ENCODE measurements at regions not wholly inside any gene's neighbourhood (a gene's known extent, or its start where the extent isn't known, plus 50 kb on each side); places are given as distances from the start of the nearest gene placed in this dataset.
"Not testable (repeated sequence)": the region's sequence is repeated elsewhere in the genome, so short reads cannot be mapped to it uniquely, and the experiment has no call there.

DNA sequence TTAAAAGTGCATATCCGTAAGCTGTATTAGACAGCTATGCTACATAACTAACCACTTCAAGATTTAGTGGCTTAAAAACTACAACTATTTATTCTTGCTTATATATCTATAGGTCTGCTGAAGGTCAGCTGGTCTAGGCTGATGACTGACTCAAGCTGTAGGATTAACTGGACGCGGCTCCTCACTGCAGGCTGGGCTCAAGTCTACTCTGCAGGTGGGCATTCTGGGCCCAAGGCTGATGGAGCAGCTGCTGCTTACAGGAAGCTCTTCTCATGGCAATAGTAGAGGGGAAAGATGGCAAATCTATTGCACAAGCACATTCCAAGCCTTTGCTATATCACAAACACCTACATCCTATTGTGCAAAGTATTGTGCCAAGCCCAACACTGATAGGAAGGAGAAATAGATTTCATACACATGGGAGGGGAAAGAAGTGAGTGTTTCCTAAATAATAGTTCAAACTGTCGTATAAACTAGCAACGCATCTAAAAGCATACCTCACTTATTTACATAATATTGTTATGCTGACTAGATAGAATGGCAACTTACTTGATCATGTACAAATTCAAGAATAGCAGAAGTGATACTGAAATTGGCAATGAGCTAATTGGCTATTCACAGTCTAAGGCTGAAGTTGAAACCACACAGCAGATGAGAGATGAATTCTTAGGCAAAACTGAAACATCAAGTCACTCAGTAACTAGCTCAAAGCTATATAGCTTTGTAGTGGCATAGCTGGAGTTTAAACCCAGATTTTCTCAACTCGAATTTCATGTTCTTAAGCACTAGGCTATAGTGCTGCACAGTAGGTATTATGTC is 263.8 kb downstream of the NKX6-1 start:
- H3K9me3 ChIP-seq (ENCODE audit: control insufficient read depth in 2 of 2, low read length in 2 of 2) = no peaks in the 10 kb centered on the region
- H3K4me1 ChIP-seq (ENCODE audit: control insufficient read depth in 2 of 2, insufficient read depth in 2 of 2, low read length in 2 of 2) = no peaks in the 10 kb centered on the region
- H3K9ac ChIP-seq (ENCODE audit: low read depth in 1 of 2, low read length in 2 of 2) = no peak overlapping the region
- no peaks in the 10 kb centered on the region for H3K36me3 ChIP-seq (ENCODE audit: control insufficient read depth in 2 of 2, insufficient read depth in 2 of 2, low read length in 2 of 2)
- H3K27ac ChIP-seq (ENCODE audit: low read depth in 2 of 2, low read length in 2 of 2) = no peak overlapping the region
- H3K27me3 ChIP-seq (ENCODE audit: control insufficient read depth in 2 of 2, insufficient read depth in 2 of 2, low read length in 2 of 2) = no peaks in the 10 kb centered on the region
- H3K4me3 ChIP-seq (ENCODE audit: low read length in 2 of 2) = no peak overlapping the region

DNA sequence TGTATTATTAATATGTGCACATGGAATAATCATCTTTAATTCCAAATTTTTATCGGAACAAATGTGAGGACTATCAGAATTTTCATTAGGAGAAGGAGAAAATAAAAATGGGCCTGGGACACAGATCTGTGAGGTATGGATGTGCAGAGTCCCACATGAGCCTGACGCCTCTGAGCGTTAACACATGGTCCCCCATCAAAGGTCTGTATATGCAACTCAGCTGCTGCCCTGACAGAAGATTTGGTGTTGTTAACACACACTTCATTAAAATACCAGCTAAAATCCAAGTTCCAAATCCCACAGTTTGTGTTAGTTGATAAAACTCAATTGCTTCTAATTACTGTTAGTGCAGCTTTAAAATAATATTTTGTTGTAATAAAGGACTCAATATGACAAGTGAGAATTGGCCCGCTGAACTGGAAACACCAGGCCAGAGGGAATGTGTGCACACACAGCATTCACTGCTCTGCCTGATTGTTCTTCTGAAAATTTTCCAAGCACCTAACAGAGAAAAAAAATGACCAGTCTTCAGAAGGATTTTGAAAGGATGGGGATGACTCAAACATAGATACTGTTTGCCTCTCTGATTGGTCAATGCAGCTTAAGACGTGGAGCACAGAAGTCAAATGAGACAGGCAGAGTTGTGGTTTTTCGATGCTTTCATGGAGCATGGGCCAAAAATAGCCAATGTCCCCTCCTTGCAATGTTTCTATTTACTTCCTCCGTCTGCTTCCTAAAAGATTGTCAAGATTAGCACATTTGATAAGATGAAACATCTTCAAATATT is 266.6 kb downstream of the NKX6-1 start:
- Histone ChIP-seq H3K9me3 (ENCODE audit: control insufficient read depth in 2 of 2, low read length in 2 of 2) (no peaks in the 10 kb centered on the region), H3K4me3 (ENCODE audit: low read length in 2 of 2) (no peak overlapping the region), H3K27ac (ENCODE audit: low read depth in 2 of 2, low read length in 2 of 2) (no peak overlapping the region), H3K27me3 (ENCODE audit: control insufficient read depth in 2 of 2, insufficient read depth in 2 of 2, low read length in 2 of 2) (no peaks in the 10 kb centered on the region), H3K9ac (ENCODE audit: low read depth in 1 of 2, low read length in 2 of 2) (no peak overlapping the region), H3K36me3 (ENCODE audit: control insufficient read depth in 2 of 2, insufficient read depth in 2 of 2, low read length in 2 of 2) (no peaks in the 10 kb centered on the region), H3K4me1 (ENCODE audit: control insufficient read depth in 2 of 2, insufficient read depth in 2 of 2, low read length in 2 of 2) (no peaks in the 10 kb centered on the region)

DNA sequence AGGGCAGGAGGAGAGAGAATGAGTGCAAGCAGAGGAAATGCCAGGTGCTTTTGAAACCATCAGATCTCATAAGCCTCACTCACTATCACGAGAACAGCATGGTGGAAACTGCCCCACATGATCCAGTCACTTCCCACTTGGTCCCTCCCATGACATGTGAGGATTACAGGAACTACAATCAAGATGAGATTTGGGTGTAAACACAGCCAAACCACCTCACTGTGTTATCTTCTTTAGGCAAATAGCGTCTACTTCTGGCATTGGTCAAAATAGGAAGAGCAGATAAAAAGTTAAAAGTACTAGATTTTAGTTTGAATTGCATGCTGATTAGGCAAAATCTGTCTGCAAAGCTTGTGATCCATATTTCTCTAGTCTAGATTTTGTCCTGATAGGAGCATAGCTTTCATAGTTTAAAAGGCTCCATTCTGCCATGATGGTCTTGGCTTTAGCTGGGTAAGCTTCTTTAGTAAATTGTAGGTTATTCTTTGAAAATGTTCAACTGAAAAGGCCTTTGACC is 267.5 kb downstream of the NKX6-1 start:
- no peak overlapping the region for H3K4me3 ChIP-seq (ENCODE audit: low read length in 2 of 2)
- H3K9me3 ChIP-seq (ENCODE audit: control insufficient read depth in 2 of 2, low read length in 2 of 2) = no peaks in the 10 kb centered on the region
- H3K36me3 ChIP-seq (ENCODE audit: control insufficient read depth in 2 of 2, insufficient read depth in 2 of 2, low read length in 2 of 2) = no peaks in the 10 kb centered on the region
- H3K9ac ChIP-seq (ENCODE audit: low read depth in 1 of 2, low read length in 2 of 2) = no peak overlapping the region
- H3K27ac ChIP-seq (ENCODE audit: low read depth in 2 of 2, low read length in 2 of 2) = no peak overlapping the region
- H3K4me1 ChIP-seq (ENCODE audit: control insufficient read depth in 2 of 2, insufficient read depth in 2 of 2, low read length in 2 of 2) = no peaks in the 10 kb centered on the region
- H3K27me3 ChIP-seq (ENCODE audit: control insufficient read depth in 2 of 2, insufficient read depth in 2 of 2, low read length in 2 of 2) = no peaks in the 10 kb centered on the region

DNA sequence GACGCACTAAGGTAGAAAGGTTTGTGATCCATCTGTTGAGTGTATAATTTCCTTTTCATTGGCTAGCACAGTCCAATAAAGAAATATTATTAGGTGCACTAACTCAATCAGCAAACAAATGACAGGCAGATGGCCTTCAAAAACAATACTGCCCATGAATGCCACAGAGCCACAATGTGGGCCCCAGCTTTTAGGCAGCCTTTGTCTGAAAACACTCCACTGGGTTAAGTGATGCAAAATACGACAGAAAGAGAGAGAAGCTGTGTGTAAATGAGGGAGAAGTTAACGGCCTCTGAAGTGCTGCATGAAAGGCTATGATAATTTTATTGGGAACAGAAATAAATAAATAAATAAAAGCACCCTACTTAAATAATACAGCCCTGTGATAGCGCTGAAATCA is 274.6 kb downstream of the NKX6-1 start:
- Histone ChIP-seq H3K9ac (ENCODE audit: low read depth in 1 of 2, low read length in 2 of 2) (no peak overlapping the region), H3K27ac (ENCODE audit: low read depth in 2 of 2, low read length in 2 of 2) (no peak overlapping the region)

DNA sequence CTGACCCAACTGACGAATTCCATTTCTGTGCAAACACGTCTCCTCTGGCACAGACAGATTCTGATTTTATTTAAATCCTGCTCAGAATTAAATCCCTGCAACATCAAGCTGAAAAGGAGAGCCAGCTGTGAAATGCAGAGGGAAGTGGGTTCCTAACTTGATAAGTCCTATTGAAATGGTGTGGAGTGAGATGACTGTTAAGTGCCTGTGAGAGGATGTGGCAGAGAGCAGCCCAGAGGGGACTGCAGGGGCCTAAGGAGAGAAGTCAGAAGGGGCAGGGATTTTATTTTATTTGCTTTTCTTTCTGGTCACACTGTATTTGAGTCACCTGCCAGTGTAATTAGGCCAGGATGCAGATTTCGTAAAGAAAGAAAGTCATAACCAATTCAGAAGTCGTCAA is 277.4 kb downstream of the NKX6-1 start:
- no peaks in the 10 kb centered on the region for H3K9me3 ChIP-seq (ENCODE audit: control insufficient read depth in 2 of 2, low read length in 2 of 2)
- H3K27ac ChIP-seq (ENCODE audit: low read depth in 2 of 2, low read length in 2 of 2) = no peak overlapping the region
- no peak overlapping the region for H3K9ac ChIP-seq (ENCODE audit: low read depth in 1 of 2, low read length in 2 of 2)
- H3K36me3 ChIP-seq (ENCODE audit: control insufficient read depth in 2 of 2, insufficient read depth in 2 of 2, low read length in 2 of 2) = no peaks in the 10 kb centered on the region
- no peak overlapping the region for H3K4me3 ChIP-seq (ENCODE audit: low read length in 2 of 2)
- no peaks in the 10 kb centered on the region for H3K4me1 ChIP-seq (ENCODE audit: control insufficient read depth in 2 of 2, insufficient read depth in 2 of 2, low read length in 2 of 2)
- H3K27me3 ChIP-seq (ENCODE audit: control insufficient read depth in 2 of 2, insufficient read depth in 2 of 2, low read length in 2 of 2) = no peaks in the 10 kb centered on the region

More for the DNA sequence above, 274.6 kb downstream of the NKX6-1 start:
- no peaks in the 10 kb centered on the region for H3K9me3 ChIP-seq (ENCODE audit: control insufficient read depth in 2 of 2, low read length in 2 of 2)
- H3K4me3 ChIP-seq (ENCODE audit: low read length in 2 of 2) = no peak overlapping the region
- H3K4me1 ChIP-seq (ENCODE audit: control insufficient read depth in 2 of 2, insufficient read depth in 2 of 2, low read length in 2 of 2) = no peaks in the 10 kb centered on the region
- no peaks in the 10 kb centered on the region for H3K27me3 ChIP-seq (ENCODE audit: control insufficient read depth in 2 of 2, insufficient read depth in 2 of 2, low read length in 2 of 2)
- no peaks in the 10 kb centered on the region for H3K36me3 ChIP-seq (ENCODE audit: control insufficient read depth in 2 of 2, insufficient read depth in 2 of 2, low read length in 2 of 2)

DNA sequence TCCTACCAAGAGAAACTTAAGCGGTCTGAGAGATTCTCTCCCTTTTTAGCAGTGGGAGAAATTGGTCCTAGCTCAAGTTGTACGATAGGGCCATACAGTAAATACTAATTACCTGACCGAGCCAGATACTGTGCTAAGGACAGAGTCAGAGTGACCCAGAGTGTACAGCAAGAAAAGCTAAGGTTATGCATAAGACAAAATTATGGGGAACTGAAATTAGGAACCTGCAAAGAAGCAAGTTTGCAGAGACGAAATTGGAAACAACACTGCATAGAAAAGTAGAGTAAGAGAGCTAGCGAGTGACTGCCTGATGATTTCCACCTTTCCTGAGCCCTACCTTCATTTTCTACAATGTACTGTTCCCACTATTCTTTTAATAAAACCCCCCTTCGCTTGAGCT is 278.1 kb downstream of the NKX6-1 start:
- no peak overlapping the region for H3K4me3 ChIP-seq (ENCODE audit: low read length in 2 of 2)
- no peaks in the 10 kb centered on the region for H3K36me3 ChIP-seq (ENCODE audit: control insufficient read depth in 2 of 2, insufficient read depth in 2 of 2, low read length in 2 of 2)
- H3K4me1 ChIP-seq (ENCODE audit: control insufficient read depth in 2 of 2, insufficient read depth in 2 of 2, low read length in 2 of 2) = no peaks in the 10 kb centered on the region
- no peak overlapping the region for H3K27ac ChIP-seq (ENCODE audit: low read depth in 2 of 2, low read length in 2 of 2)
- no peaks in the 10 kb centered on the region for H3K9me3 ChIP-seq (ENCODE audit: control insufficient read depth in 2 of 2, low read length in 2 of 2)
- no peaks in the 10 kb centered on the region for H3K27me3 ChIP-seq (ENCODE audit: control insufficient read depth in 2 of 2, insufficient read depth in 2 of 2, low read length in 2 of 2)
- H3K9ac ChIP-seq (ENCODE audit: low read depth in 1 of 2, low read length in 2 of 2) = no peak overlapping the region

DNA sequence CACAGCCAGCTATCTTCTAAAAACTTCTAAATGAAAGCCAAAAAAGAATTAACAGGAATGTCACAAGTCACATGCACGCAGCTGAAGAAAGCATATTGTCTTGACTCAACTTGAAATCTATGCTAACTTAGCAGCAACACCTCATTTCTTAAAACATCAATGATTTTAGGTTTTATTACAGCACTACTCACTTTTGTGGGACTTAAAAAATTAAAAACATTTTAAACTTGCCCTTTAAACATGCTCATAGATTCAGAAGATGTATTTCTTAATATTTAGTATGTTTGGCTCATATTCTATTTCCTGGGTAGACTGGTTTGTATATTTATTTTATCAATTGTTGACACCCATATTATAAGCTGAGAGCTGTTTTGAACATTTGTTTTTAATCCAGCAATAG is 279.4 kb downstream of the NKX6-1 start:
- H3K4me1 ChIP-seq (ENCODE audit: control insufficient read depth in 2 of 2, insufficient read depth in 2 of 2, low read length in 2 of 2) = no peaks in the 10 kb centered on the region
- no peaks in the 10 kb centered on the region for H3K9me3 ChIP-seq (ENCODE audit: control insufficient read depth in 2 of 2, low read length in 2 of 2)
- H3K9ac ChIP-seq (ENCODE audit: low read depth in 1 of 2, low read length in 2 of 2) = no peak overlapping the region
- H3K4me3 ChIP-seq (ENCODE audit: low read length in 2 of 2) = no peak overlapping the region
- no peaks in the 10 kb centered on the region for H3K36me3 ChIP-seq (ENCODE audit: control insufficient read depth in 2 of 2, insufficient read depth in 2 of 2, low read length in 2 of 2)
- no peak overlapping the region for H3K27ac ChIP-seq (ENCODE audit: low read depth in 2 of 2, low read length in 2 of 2)
- no peaks in the 10 kb centered on the region for H3K27me3 ChIP-seq (ENCODE audit: control insufficient read depth in 2 of 2, insufficient read depth in 2 of 2, low read length in 2 of 2)

DNA sequence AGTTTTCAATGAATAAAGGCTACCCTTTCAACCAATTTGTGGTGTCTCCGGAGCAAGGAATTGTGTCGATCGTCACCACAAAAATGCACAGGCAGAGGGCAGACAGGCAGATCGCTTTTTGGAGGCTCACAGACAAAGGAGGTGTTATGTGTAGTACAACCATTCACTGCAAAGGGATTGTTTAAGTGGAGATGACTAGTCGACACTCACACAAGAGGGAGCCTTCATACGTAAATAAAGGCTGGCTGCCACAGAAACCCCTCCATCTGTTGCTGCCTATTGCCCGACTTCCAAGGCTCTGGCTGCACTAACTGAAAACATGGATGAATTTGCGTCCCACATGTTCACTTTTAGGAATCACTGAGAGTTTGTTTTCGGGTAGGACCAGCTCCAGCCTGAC is 281.1 kb downstream of the NKX6-1 start:
- Histone ChIP-seq H3K4me3 (ENCODE audit: low read length in 2 of 2) (no peak overlapping the region), H3K27ac (ENCODE audit: low read depth in 2 of 2, low read length in 2 of 2) (no peak overlapping the region), H3K36me3 (ENCODE audit: control insufficient read depth in 2 of 2, insufficient read depth in 2 of 2, low read length in 2 of 2) (no peaks in the 10 kb centered on the region), H3K9ac (ENCODE audit: low read depth in 1 of 2, low read length in 2 of 2) (no peak overlapping the region), H3K9me3 (ENCODE audit: control insufficient read depth in 2 of 2, low read length in 2 of 2) (no peaks in the 10 kb centered on the region), H3K4me1 (ENCODE audit: control insufficient read depth in 2 of 2, insufficient read depth in 2 of 2, low read length in 2 of 2) (no peaks in the 10 kb centered on the region), H3K27me3 (ENCODE audit: control insufficient read depth in 2 of 2, insufficient read depth in 2 of 2, low read length in 2 of 2) (no peaks in the 10 kb centered on the region)

DNA sequence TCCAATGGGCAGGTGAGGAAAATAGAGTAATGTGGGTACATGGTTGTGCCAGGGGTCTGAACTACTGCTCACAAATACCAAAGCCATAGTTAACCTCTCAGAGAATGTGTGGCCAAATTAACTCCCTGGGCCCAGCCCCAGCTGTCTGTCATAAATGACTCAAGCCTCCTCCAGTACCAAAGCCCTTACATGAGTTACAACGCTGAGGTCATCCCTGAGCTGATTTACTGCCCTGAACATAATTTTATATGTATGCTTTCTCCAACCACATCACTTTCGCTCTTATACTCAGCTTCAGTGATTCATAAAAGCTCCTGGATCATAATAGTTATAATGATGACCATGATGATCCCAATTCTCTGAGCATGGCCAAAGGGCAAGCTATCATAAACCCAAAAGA is 283.9 kb downstream of the NKX6-1 start:
- H3K9me3 ChIP-seq (ENCODE audit: control insufficient read depth in 2 of 2, low read length in 2 of 2) = no peaks in the 10 kb centered on the region
- no peaks in the 10 kb centered on the region for H3K27me3 ChIP-seq (ENCODE audit: control insufficient read depth in 2 of 2, insufficient read depth in 2 of 2, low read length in 2 of 2)
- no peak overlapping the region for H3K9ac ChIP-seq (ENCODE audit: low read depth in 1 of 2, low read length in 2 of 2)
- no peak overlapping the region for H3K4me3 ChIP-seq (ENCODE audit: low read length in 2 of 2)
- H3K27ac ChIP-seq (ENCODE audit: low read depth in 2 of 2, low read length in 2 of 2) = no peak overlapping the region
- H3K4me1 ChIP-seq (ENCODE audit: control insufficient read depth in 2 of 2, insufficient read depth in 2 of 2, low read length in 2 of 2) = no peaks in the 10 kb centered on the region
- no peaks in the 10 kb centered on the region for H3K36me3 ChIP-seq (ENCODE audit: control insufficient read depth in 2 of 2, insufficient read depth in 2 of 2, low read length in 2 of 2)

DNA sequence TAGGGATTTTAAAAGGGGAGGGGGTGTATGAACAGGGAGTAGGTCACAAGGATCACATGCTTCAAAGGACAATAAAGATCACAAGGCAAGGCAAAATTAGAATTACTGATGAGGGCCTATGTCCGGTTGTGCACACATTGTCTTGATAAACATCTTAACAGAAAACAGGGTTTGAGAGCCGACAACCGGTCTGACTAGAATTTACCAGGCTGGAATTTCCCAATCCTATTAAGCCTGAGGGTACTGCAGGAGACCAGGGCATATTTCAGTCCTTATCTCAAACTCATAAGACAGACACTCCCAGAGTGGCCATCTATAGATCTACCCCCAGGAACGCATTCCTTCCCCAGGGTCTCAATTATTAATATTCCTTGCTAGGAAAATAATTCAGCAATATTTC is 292.9 kb downstream of the NKX6-1 start:
- not testable (repeated sequence) for H3K9me3 ChIP-seq (ENCODE audit: control insufficient read depth in 2 of 2, low read length in 2 of 2); H3K27ac ChIP-seq (ENCODE audit: low read depth in 2 of 2, low read length in 2 of 2); H3K9ac ChIP-seq (ENCODE audit: low read depth in 1 of 2, low read length in 2 of 2); H3K36me3 ChIP-seq (ENCODE audit: control insufficient read depth in 2 of 2, insufficient read depth in 2 of 2, low read length in 2 of 2); H3K27me3 ChIP-seq (ENCODE audit: control insufficient read depth in 2 of 2, insufficient read depth in 2 of 2, low read length in 2 of 2); H3K4me3 ChIP-seq (ENCODE audit: low read length in 2 of 2); H3K4me1 ChIP-seq (ENCODE audit: control insufficient read depth in 2 of 2, insufficient read depth in 2 of 2, low read length in 2 of 2)

All from mucosa of rectum (tissue), 2 donors.